SK-N-SH treated with all-trans-retinoic acid at 6 μM for 48 hours (cell line): ENCODE measurements at regions not wholly inside any gene's neighbourhood (a gene's known extent, or its start where the extent isn't known, plus 50 kb on each side); places are given as distances from the start of the nearest gene placed in this dataset.

Experiments
- OSR1 ChIP-seq: fragments of 250-450 bp; sonication (Bioruptor Pico); IDR thresholded peaks from 2 replicates; pipeline ENCODE4 v1.8.0; 2022; ENCODE audit warnings: moderate library complexity, mild to moderate bottlenecking, inconsistent platforms
- PATZ1 ChIP-seq: fragments of 250-450 bp; sonication (Bioruptor Pico); IDR thresholded peaks from 2 replicates; pipeline ENCODE4 v1.8.0; 2020; ENCODE audit warnings: mild to moderate bottlenecking, moderate library complexity, borderline replicate concordance
- ZNF8 ChIP-seq: fragments of 450-650 bp; formaldehyde crosslinking; IDR thresholded peaks from 2 replicates; pipeline ENCODE4 v1.5.0; 2020; ENCODE audit warnings: mild to moderate bottlenecking, moderate library complexity

GRCh38 chr5:124832510-124832909 lies 86.1 kb upstream of the ZNF608 start:
- TF ChIP-seq PATZ1 (CRISPR knock-in tag) (no peak), ZNF8 (CRISPR knock-in tag) (no peak), OSR1 (CRISPR knock-in tag) (no peak)
